Thoracic aorta (tissue), 2 donors: ENCODE measurements at regions not wholly inside any gene's neighbourhood (a gene's known extent, or its start where the extent isn't known, plus 50 kb on each side); places are given as distances from the start of the nearest gene placed in this dataset.
"Not testable (repeated sequence)": the region's sequence is repeated elsewhere in the genome, so short reads cannot be mapped to it uniquely, and the experiment has no call there.

Experiments used
- ATAC-seq: fragments of 150-250 bp; one replicate; pipeline ENCODE4 v1.8.0; 2017; ENCODE audit warnings: low read depth; ENCODE audit not compliant: insufficient number of reproducible peaks, low FRiP score
- DNase-seq: peaks from one replicate; pipeline ENCODE4 v3.0.0-alpha.2; 2020; ENCODE audit warnings: low spot score
- H3K27ac ChIP-seq, 2 donors: fragments of 200-600 bp; sonication (generic); 1 replicate in 1 of 2; 2 replicates in 1 of 2; pipeline ENCODE4 v1.5.1; 2016; ENCODE audit warnings: mild to moderate bottlenecking in 2 of 2, moderate library complexity in 2 of 2
- H3K27me3 ChIP-seq: fragments of 200-600 bp; sonication (generic); replicated peaks from 2 replicates; pipeline ENCODE4 v1.6.0; 2016; ENCODE audit warnings: mild to moderate bottlenecking; ENCODE audit not compliant: insufficient read depth
- H3K36me3 ChIP-seq: fragments of 200-600 bp; sonication (generic); one replicate; pipeline ENCODE4 v1.5.1; 2016
- H3K4me1 ChIP-seq, 2 donors: fragments of 200-600 bp; sonication (generic); 1 replicate in 1 of 2; 2 replicates in 1 of 2; pipeline versions ENCODE4 v1.5.1 to v1.6.0; 2016; ENCODE audit warnings: low read depth in 2 of 2, mild to moderate bottlenecking in 1 of 2; ENCODE audit not compliant: control insufficient read depth in 1 of 2
- H3K4me3 ChIP-seq: fragments of 200-600 bp; sonication (generic); 2 replicates; pipeline ENCODE4 v1.5.1; 2016; ENCODE audit warnings: mild to moderate bottlenecking
- H3K9me3 ChIP-seq: fragments of 200-600 bp; sonication (generic); 2 replicates; pipeline ENCODE4 v1.5.1; 2016
- TF ChIP-seq, protein P1 (sequence below): fragments of 200-600 bp; sonication (generic); IDR thresholded peaks from one replicate; pipeline ENCODE4 v1.5.1; 2019; ENCODE audit warnings: antibody characterized with exemption

DNA sequence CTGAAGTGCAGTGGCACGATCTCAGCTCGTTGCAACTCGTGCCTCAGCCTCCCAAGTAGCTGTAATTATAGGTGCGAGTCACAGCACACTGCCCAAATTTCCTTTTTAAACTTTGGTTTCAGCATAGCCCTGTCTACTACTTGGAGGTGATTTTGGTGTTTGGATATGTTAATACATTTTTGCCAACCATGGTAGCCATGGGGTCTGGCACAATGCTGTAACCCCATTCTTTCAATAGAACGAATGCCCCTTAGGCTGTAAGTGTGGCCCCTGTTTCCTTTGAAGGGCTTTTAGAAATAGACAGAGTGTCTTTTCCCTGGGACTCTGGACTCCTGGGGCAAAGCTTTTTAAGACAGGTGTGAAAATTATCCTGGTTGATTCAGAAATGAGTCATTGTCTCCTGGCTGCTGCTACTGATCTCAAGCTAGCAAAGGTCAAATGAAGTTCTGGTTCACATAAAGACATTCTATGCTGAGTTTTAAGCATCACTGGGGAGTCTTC is 141.1 kb upstream of the RUNX1 start:
- DNase-seq, result no peak
- H3K27ac ChIP-seq, result no peak overlapping the region
- no peaks in the 10 kb centered on the region for H3K9me3 ChIP-seq
- no peaks in the 10 kb centered on the region for H3K27me3 ChIP-seq
- ATAC-seq, result no peak
- no peak overlapping the region for H3K4me3 ChIP-seq
- TF ChIP-seq, protein P1, sequence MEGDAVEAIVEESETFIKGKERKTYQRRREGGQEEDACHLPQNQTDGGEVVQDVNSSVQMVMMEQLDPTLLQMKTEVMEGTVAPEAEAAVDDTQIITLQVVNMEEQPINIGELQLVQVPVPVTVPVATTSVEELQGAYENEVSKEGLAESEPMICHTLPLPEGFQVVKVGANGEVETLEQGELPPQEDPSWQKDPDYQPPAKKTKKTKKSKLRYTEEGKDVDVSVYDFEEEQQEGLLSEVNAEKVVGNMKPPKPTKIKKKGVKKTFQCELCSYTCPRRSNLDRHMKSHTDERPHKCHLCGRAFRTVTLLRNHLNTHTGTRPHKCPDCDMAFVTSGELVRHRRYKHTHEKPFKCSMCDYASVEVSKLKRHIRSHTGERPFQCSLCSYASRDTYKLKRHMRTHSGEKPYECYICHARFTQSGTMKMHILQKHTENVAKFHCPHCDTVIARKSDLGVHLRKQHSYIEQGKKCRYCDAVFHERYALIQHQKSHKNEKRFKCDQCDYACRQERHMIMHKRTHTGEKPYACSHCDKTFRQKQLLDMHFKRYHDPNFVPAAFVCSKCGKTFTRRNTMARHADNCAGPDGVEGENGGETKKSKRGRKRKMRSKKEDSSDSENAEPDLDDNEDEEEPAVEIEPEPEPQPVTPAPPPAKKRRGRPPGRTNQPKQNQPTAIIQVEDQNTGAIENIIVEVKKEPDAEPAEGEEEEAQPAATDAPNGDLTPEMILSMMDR, result no peak
- H3K36me3 ChIP-seq, result no peaks in the 10 kb centered on the region
- H3K4me1 ChIP-seq, result no peaks in the 10 kb centered on the region

- DNase-seq (no peak), ATAC-seq (no peak)
- TF ChIP-seq, protein P1, result no peak
These were observed 140.2 kb upstream of the RUNX1 start for GRCh38 chr21:35189077-35189863.

GRCh38 chr21:35183389-35183788 is 134.3 kb upstream of the RUNX1 start:
- not testable (repeated sequence) for H3K27me3 ChIP-seq, H3K27ac ChIP-seq, H3K36me3 ChIP-seq, H3K4me1 ChIP-seq, H3K4me3 ChIP-seq, H3K9me3 ChIP-seq, DNase-seq, ATAC-seq

More at GRCh38 chr21:35189077-35189863, 140.2 kb upstream of the RUNX1 start:
- no peaks in the 10 kb centered on the region for H3K9me3 ChIP-seq
- H3K4me1 ChIP-seq, result no peaks in the 10 kb centered on the region
- H3K27ac ChIP-seq, result no peak overlapping the region
- H3K4me3 ChIP-seq, result no peak overlapping the region
- no peaks in the 10 kb centered on the region for H3K27me3 ChIP-seq
- no peaks in the 10 kb centered on the region for H3K36me3 ChIP-seq

DNA sequence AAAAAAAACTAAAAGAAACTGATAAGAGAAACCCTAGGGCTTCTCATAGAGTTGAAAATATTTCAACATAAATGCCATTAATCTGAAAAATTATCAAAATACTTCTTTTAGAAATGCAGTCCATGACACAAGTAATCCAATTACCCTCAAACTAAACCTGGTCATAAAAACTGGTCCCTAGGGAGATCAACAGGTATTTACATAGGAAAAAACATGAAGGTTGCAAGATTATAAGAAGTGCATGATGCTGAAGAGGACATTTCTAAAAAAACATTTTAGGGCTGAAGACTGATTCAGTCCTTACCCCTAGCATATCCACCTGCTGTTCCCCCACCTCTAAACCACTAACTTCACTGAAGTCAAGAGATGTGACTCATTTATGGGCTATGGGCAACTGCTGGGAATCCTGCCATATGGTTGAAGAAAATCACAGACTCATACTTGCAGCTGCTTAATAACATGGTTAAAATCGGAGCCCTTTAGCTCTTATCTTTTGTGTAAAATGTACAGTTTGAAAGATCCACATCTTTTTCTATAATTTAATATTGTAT is 131.0 kb upstream of the RUNX1 start:
- no peak overlapping the region for H3K4me3 ChIP-seq
- DNase-seq (no peak), ATAC-seq (no peak)
- no peak overlapping the region for H3K27ac ChIP-seq
- TF ChIP-seq, protein P1, result no peak
- H3K9me3 ChIP-seq, result no peaks in the 10 kb centered on the region
- no peaks in the 10 kb centered on the region for H3K36me3 ChIP-seq
- no peaks in the 10 kb centered on the region for H3K27me3 ChIP-seq
- no peaks in the 10 kb centered on the region for H3K4me1 ChIP-seq

DNA sequence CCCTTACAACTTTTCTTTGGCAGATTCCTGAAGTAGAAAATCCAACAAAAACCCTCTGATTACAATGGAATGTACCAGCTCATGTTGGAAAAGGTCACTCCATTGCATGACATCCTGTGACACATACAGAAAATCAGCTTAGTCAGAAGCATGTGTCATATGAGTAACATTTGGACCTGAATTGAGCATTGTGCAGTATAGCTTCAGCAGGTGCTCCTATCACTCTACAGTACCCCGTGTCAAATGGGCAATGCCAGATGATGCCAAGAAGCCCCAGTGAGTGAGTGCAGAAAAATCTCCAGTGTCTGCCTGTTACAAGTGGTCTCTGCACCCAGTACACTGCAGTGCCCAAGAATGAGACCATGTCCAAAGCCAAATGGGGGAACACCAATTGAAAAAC is 129.7 kb upstream of the RUNX1 start:
- no peaks in the 10 kb centered on the region for H3K9me3 ChIP-seq
- H3K36me3 ChIP-seq, result no peaks in the 10 kb centered on the region
- no peak for ATAC-seq
- H3K27me3 ChIP-seq, result no peaks in the 10 kb centered on the region
- H3K4me3 ChIP-seq, result no peak overlapping the region
- H3K4me1 ChIP-seq, result no peaks in the 10 kb centered on the region
- no peak for DNase-seq
- H3K27ac ChIP-seq, result no peak overlapping the region
- TF ChIP-seq, protein P1, result no peak
